IMR-90 (cell line): ENCODE measurements at regions not wholly inside any gene's neighbourhood (a gene's known extent, or its start where the extent isn't known, plus 50 kb on each side); places are given as distances from the start of the nearest gene placed in this dataset.

Experiments used
- ATAC-seq: fragments of 200-7000 bp; cut with Tn5 transposase; 2 replicates; pipeline ENCODE4 v1.9.1; 2020; ENCODE audit warnings: low read depth, mild to moderate bottlenecking, moderate library complexity
- BruUV-seq: library from RNA; stranded (reverse); fragments of 400-500 nt; replicated peaks from 2 replicates; lab custom pipeline; 2021; lab: Mats Ljungman, UMichigan
- CTCF ChIA-PET: fragments of 300-600 bp; formaldehyde crosslinking; extraction: SDS; loops from one replicate; lab custom pipeline; 2021; ENCODE audit warnings: antibody characterized with exemption; lab: Yijun Ruan, JAX
- POLR2A ChIA-PET: fragments of 300-600 bp; sonication (Branson Sonifier 250); formaldehyde crosslinking; loops from one replicate; lab custom pipeline; 2022; ENCODE audit warnings: antibody characterized with exemption; ENCODE audit not compliant: unreplicated experiment; lab: Charles Lee
- DNase-seq: peaks from one replicate; pipeline ENCODE4 v3.0.0; 2013
- H2AFZ ChIP-seq: replicated peaks from 2 replicates; pipeline ENCODE3; 2013; ENCODE audit warnings: low read length, mild to moderate bottlenecking; ENCODE audit not compliant: poor library complexity
- H2AK5ac ChIP-seq: 2 replicates; pipeline ENCODE4 v1.6.1; 2013; ENCODE audit warnings: low read depth, low read length, inconsistent platforms
- H2AK9ac ChIP-seq: replicated peaks from 2 replicates; pipeline ENCODE3; 2013; ENCODE audit warnings: mild to moderate bottlenecking, low read depth, low read length, moderate library complexity; ENCODE audit not compliant: poor library complexity
- H2BK120ac ChIP-seq: 2 replicates; pipeline ENCODE4 v1.6.1; 2013; ENCODE audit warnings: low read depth, low read length, inconsistent platforms
- H2BK15ac ChIP-seq: 3 replicates; pipeline ENCODE4 v1.6.1; 2013; ENCODE audit warnings: low read depth, low read length, inconsistent platforms
- H2BK20ac ChIP-seq: 2 replicates; pipeline ENCODE4 v1.6.1; 2013; ENCODE audit warnings: low read depth, mild to moderate bottlenecking, inconsistent platforms, low read length, moderate library complexity
- H2BK5ac ChIP-seq: 2 replicates; pipeline ENCODE4 v1.6.1; 2013; ENCODE audit warnings: mild to moderate bottlenecking, low read depth, low read length, inconsistent platforms; ENCODE audit not compliant: poor library complexity, severe bottlenecking
- H3K14ac ChIP-seq: replicated peaks from 2 replicates; pipeline ENCODE4 v1.6.1; 2013; ENCODE audit warnings: low read depth, low read length, inconsistent platforms
- H3K18ac ChIP-seq: 2 replicates; pipeline ENCODE4 v1.6.1; 2013; ENCODE audit warnings: low read depth, low read length, control low read depth
- H3K23ac ChIP-seq: 2 replicates; pipeline ENCODE4 v1.6.1; 2013; ENCODE audit warnings: low read depth, low read length, inconsistent platforms
- H3K27ac ChIP-seq: 2 replicates; pipeline ENCODE4 v1.5.1; 2013; ENCODE audit warnings: mild to moderate bottlenecking, control low read depth, low read length; ENCODE audit not compliant: insufficient read depth
- H3K27me3 ChIP-seq: 2 replicates; pipeline ENCODE4 v1.6.1; 2013; ENCODE audit warnings: low read length; ENCODE audit not compliant: control insufficient read depth, insufficient read depth
- H3K36me3 ChIP-seq: 2 replicates; pipeline ENCODE4 v1.6.1; 2013; ENCODE audit warnings: low read length, mixed read lengths; ENCODE audit not compliant: control insufficient read depth, insufficient read depth
- H3K4ac ChIP-seq: 2 replicates; pipeline ENCODE4 v1.6.1; 2013; ENCODE audit warnings: low read depth, low read length, inconsistent platforms
- H3K4me1 ChIP-seq: 2 replicates; pipeline ENCODE4 v1.6.1; 2013; ENCODE audit warnings: low read length, mixed read lengths; ENCODE audit not compliant: control insufficient read depth, insufficient read depth
- H3K4me2 ChIP-seq: 2 replicates; pipeline ENCODE4 v1.6.1; 2013; ENCODE audit warnings: low read depth, mild to moderate bottlenecking, control low read depth, low read length, moderate library complexity
- H3K4me3 ChIP-seq: 2 replicates; pipeline ENCODE4 v1.5.1; 2013; ENCODE audit warnings: low read depth, mild to moderate bottlenecking, control low read depth, low read length, moderate library complexity; ENCODE audit not compliant: insufficient read depth
- H3K56ac ChIP-seq: 2 replicates; pipeline ENCODE4 v1.6.1; 2013; ENCODE audit warnings: low read length, inconsistent platforms; ENCODE audit not compliant: insufficient read depth; ENCODE audit errors: extremely low read depth
- H3K79me1 ChIP-seq, 2 experiments: 2 replicates each; pipeline ENCODE4 v1.6.1; 2013; ENCODE audit warnings: low read length in 2 of 2, inconsistent platforms in 1 of 2, low read depth in 1 of 2
- H3K9ac ChIP-seq: 2 replicates; pipeline ENCODE4 v1.6.1; 2013; ENCODE audit warnings: low read depth, low read length, control low read depth
- H3K9me1 ChIP-seq: 2 replicates; pipeline ENCODE4 v1.6.1; 2013; ENCODE audit warnings: low read length, inconsistent platforms; ENCODE audit not compliant: insufficient read depth
- H3K9me3 ChIP-seq: 2 replicates; pipeline ENCODE4 v1.6.1; 2013; ENCODE audit warnings: low read length; ENCODE audit not compliant: control insufficient read depth, insufficient read depth
- H4K20me1 ChIP-seq: 2 replicates; pipeline ENCODE4 v1.6.1; 2013; ENCODE audit warnings: low read length, inconsistent platforms; ENCODE audit not compliant: insufficient read depth
- H4K5ac ChIP-seq: 2 replicates; pipeline ENCODE4 v1.6.1; 2013; ENCODE audit warnings: mild to moderate bottlenecking, low read depth, low read length, control low read depth
- H4K8ac ChIP-seq, 2 experiments: 2 replicates each; pipeline ENCODE4 v1.6.1; 2013; ENCODE audit warnings: low read depth in 2 of 2, low read length in 2 of 2, control low read depth in 1 of 2, inconsistent platforms in 1 of 2
- H4K91ac ChIP-seq: 2 replicates; pipeline ENCODE4 v1.6.1; 2013; ENCODE audit warnings: low read depth, low read length, inconsistent platforms; ENCODE audit not compliant: insufficient read depth
- CEBPB ChIP-seq: IDR thresholded peaks from 2 replicates; pipeline ENCODE4 v1.6.1; 2012; ENCODE audit warnings: low read depth, low read length, improper control_type of control experiment
- CHD1 ChIP-seq: IDR thresholded peaks from 2 replicates; pipeline ENCODE4 v1.6.1; 2012; ENCODE audit warnings: low read depth, low read length, improper control_type of control experiment
- FOS ChIP-seq: fragments of 150-350 bp; IDR thresholded peaks from 2 replicates; pipeline ENCODE4 v1.6.1; 2016; ENCODE audit warnings: low read depth, low read length
- MAFK ChIP-seq: IDR thresholded peaks from 2 replicates; pipeline ENCODE4 v1.6.1; 2012; ENCODE audit warnings: low read depth, low read length, improper control_type of control experiment
- MXI1 ChIP-seq: IDR thresholded peaks from 2 replicates; pipeline ENCODE4 v1.6.1; 2012; ENCODE audit warnings: low read depth, mild to moderate bottlenecking, low read length, moderate library complexity, borderline replicate concordance
- NFE2L2 ChIP-seq: fragments of 150-350 bp; IDR thresholded peaks from 2 replicates; pipeline ENCODE4 v1.6.1; 2016; ENCODE audit warnings: low read depth, mild to moderate bottlenecking, low read length
- POLR2A ChIP-seq: IDR thresholded peaks from 2 replicates; pipeline ENCODE4 v1.6.1; 2012; ENCODE audit warnings: mild to moderate bottlenecking, low read depth, low read length
- RCOR1 ChIP-seq: IDR thresholded peaks from 2 replicates; pipeline ENCODE4 v1.6.1; 2012; ENCODE audit warnings: mild to moderate bottlenecking, low read length, improper control_type of control experiment; ENCODE audit not compliant: insufficient replicate concordance
- RFX5 ChIP-seq: IDR thresholded peaks from 2 replicates; pipeline ENCODE4 v1.8.0; 2012; ENCODE audit warnings: low read depth, mild to moderate bottlenecking, low read length, moderate library complexity
- SMC3 ChIP-seq: fragments of 150-350 bp; IDR thresholded peaks from 2 replicates; pipeline ENCODE4 v1.6.1; 2016; ENCODE audit warnings: low read depth, mild to moderate bottlenecking, antibody characterized with exemption, low read length, moderate library complexity
- WGBS, 2 experiments: methylation state at CpG; one replicate each; pipeline versions ENCODE4 v1.1.5 to v1.1.7; 2013; ENCODE audit warnings: missing lambda C conversion rate in 2 of 2; ENCODE audit not compliant: insufficient read length in 1 of 2; ENCODE audit errors: extremely low coverage in 2 of 2; 5-methylcytosine and 5-hydroxymethylcytosine counted together
- dilution Hi-C: fragments of 300-500 bp; cut with HindIII; formaldehyde crosslinking; loops from one replicate; pipeline ENCODE4 v1.14.3; 2018; ENCODE audit warnings: low sequenced_read_pairs; ENCODE audit not compliant: unreplicated experiment
- in situ Hi-C: fragments of 300-500 bp; cut with MboI; formaldehyde crosslinking; loops from 3 replicates; pipeline ENCODE4 v1.14.3; 2019; ENCODE audit warnings: low sequenced_read_pairs, inconsistent platforms, mixed read lengths
- intact Hi-C: fragments of 100-400 bp; cut with micrococcal nuclease; formaldehyde crosslinking; loops from 2 replicates; pipeline ENCODE4 v1.10.0; 2022
- TF ChIP-seq, protein P1 (sequence below): conservative IDR thresholded peaks from 2 replicates; pipeline ENCODE4 v1.5.1; 2012; ENCODE audit warnings: mild to moderate bottlenecking, low read depth, low read length, improper control_type of control experiment
- TF ChIP-seq, protein P2 (sequence below): fragments of 150-350 bp; IDR thresholded peaks from 2 replicates; pipeline ENCODE4 v1.6.1; 2017; ENCODE audit warnings: mild to moderate bottlenecking, antibody characterized with exemption, low read length, low read depth
- TF ChIP-seq, protein P3 (sequence below): fragments of 150-350 bp; IDR thresholded peaks from 2 replicates; pipeline ENCODE4 v1.6.1; 2016; ENCODE audit warnings: low read depth, mild to moderate bottlenecking, low read length, moderate library complexity, borderline replicate concordance

DNA sequence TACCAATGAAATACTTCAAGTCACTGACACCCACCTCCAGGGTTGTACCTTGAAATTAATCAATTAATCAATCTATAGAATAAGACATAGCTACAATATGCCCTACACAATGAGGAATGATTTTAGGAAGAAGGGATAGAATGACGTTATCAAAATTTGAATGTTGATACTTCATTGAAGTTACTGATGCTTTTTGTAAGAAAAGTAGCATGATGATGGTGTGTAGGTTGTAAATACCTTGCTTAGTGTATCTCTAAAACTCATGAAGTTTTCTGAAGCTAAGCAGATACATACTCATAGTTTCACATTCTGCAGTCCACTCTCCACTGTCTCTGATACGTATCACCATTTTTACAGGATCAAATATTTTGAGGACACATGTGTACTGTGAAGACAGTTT lies 670.4 kb upstream of the GOT2 start:
- WGBS, 2 experiments, result no CpG with 5 or more reads among the region's 2 CpGs
- Histone ChIP-seq H3K18ac (no peak overlapping the region), H3K56ac (no peak overlapping the region), H3K14ac (no peak overlapping the region), H3K4me1 (no peaks in the 10 kb centered on the region), H3K9me3 (no peaks in the 10 kb centered on the region), H3K4me3 (no peak overlapping the region), H4K8ac (no peak overlapping the region), H2BK120ac (no peak overlapping the region), H2AK9ac (no peak overlapping the region), H3K27me3 (no peaks in the 10 kb centered on the region), H2BK5ac (no peak overlapping the region), H3K36me3 (no peaks in the 10 kb centered on the region), H2AK5ac (no peak overlapping the region), H2BK15ac (no peak overlapping the region), H2BK20ac (no peak overlapping the region), H3K27ac (no peak overlapping the region), H3K9ac (no peak overlapping the region), H3K23ac (no peak overlapping the region), H3K4ac (no peak overlapping the region), H4K91ac (no peak overlapping the region), H3K4me2 (no peak overlapping the region), H4K5ac (no peak overlapping the region), H3K9me1 (no peaks in the 10 kb centered on the region), H4K20me1 (no peaks in the 10 kb centered on the region), H2AFZ (no peak overlapping the region), H3K79me1 (no peaks in the 10 kb centered on the region)
- no peak for DNase-seq
- ChIA-PET POLR2A (no interaction called here), CTCF (no interaction called here)
- intact Hi-C loops, result no loop called here
- in situ Hi-C loops, result no loop called here
- no peak for ATAC-seq
- no peak for TF ChIP-seq RCOR1
- TF ChIP-seq MXI1, result no peak
- TF ChIP-seq SMC3, result no peak
- TF ChIP-seq POLR2A, result no peak
- TF ChIP-seq, protein P1, sequence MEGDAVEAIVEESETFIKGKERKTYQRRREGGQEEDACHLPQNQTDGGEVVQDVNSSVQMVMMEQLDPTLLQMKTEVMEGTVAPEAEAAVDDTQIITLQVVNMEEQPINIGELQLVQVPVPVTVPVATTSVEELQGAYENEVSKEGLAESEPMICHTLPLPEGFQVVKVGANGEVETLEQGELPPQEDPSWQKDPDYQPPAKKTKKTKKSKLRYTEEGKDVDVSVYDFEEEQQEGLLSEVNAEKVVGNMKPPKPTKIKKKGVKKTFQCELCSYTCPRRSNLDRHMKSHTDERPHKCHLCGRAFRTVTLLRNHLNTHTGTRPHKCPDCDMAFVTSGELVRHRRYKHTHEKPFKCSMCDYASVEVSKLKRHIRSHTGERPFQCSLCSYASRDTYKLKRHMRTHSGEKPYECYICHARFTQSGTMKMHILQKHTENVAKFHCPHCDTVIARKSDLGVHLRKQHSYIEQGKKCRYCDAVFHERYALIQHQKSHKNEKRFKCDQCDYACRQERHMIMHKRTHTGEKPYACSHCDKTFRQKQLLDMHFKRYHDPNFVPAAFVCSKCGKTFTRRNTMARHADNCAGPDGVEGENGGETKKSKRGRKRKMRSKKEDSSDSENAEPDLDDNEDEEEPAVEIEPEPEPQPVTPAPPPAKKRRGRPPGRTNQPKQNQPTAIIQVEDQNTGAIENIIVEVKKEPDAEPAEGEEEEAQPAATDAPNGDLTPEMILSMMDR, result no peak
- TF ChIP-seq FOS, result no peak
- TF ChIP-seq NFE2L2, result no peak
- TF ChIP-seq CHD1, result no peak
- TF ChIP-seq RFX5, result no peak
- no peak for TF ChIP-seq CEBPB
- TF ChIP-seq MAFK, result no peak
- TF ChIP-seq, protein P2, sequence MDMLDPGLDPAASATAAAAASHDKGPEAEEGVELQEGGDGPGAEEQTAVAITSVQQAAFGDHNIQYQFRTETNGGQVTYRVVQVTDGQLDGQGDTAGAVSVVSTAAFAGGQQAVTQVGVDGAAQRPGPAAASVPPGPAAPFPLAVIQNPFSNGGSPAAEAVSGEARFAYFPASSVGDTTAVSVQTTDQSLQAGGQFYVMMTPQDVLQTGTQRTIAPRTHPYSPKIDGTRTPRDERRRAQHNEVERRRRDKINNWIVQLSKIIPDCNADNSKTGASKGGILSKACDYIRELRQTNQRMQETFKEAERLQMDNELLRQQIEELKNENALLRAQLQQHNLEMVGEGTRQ, result no peak
- TF ChIP-seq, protein P3, sequence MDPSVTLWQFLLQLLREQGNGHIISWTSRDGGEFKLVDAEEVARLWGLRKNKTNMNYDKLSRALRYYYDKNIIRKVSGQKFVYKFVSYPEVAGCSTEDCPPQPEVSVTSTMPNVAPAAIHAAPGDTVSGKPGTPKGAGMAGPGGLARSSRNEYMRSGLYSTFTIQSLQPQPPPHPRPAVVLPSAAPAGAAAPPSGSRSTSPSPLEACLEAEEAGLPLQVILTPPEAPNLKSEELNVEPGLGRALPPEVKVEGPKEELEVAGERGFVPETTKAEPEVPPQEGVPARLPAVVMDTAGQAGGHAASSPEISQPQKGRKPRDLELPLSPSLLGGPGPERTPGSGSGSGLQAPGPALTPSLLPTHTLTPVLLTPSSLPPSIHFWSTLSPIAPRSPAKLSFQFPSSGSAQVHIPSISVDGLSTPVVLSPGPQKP, result no peak
- dilution Hi-C loops, result no loop called here
- BruUV-seq, result no TSS peak
